Adrenal gland (tissue), 5 donors: ENCODE measurements at regions not wholly inside any gene's neighbourhood (a gene's known extent, or its start where the extent isn't known, plus 50 kb on each side); places are given as distances from the start of the nearest gene placed in this dataset.

Experiments used
- POLR2A ChIP-seq, 2 donors: fragments of 450-650 bp; IDR thresholded peaks; one replicate each; pipeline ENCODE4 v1.6.1; 2017; ENCODE audit warnings: antibody characterized with exemption in 2 of 2, mild to moderate bottlenecking in 2 of 2, moderate library complexity in 1 of 2
- TF ChIP-seq, protein P1 (sequence below), 6 experiments: fragments of 450-650 bp in 4 of 6; fragments of 200-600 bp in 2 of 6; sonication (generic) in 1 of 6; IDR thresholded peaks; 1 replicate in 5 of 6; 2 replicates in 1 of 6; pipeline versions ENCODE4 v1.5.1 to v1.8.0; 2016 to 2021; ENCODE audit warnings: antibody characterized with exemption in 6 of 6, mild to moderate bottlenecking in 2 of 6, moderate library complexity in 1 of 6
- donor health status: DM: no; HTN: no; CAD: no.

GRCh38 chr13:22090106-22090505 lies 419.2 kb downstream of the FGF9 start:
- TF ChIP-seq, protein P1, sequence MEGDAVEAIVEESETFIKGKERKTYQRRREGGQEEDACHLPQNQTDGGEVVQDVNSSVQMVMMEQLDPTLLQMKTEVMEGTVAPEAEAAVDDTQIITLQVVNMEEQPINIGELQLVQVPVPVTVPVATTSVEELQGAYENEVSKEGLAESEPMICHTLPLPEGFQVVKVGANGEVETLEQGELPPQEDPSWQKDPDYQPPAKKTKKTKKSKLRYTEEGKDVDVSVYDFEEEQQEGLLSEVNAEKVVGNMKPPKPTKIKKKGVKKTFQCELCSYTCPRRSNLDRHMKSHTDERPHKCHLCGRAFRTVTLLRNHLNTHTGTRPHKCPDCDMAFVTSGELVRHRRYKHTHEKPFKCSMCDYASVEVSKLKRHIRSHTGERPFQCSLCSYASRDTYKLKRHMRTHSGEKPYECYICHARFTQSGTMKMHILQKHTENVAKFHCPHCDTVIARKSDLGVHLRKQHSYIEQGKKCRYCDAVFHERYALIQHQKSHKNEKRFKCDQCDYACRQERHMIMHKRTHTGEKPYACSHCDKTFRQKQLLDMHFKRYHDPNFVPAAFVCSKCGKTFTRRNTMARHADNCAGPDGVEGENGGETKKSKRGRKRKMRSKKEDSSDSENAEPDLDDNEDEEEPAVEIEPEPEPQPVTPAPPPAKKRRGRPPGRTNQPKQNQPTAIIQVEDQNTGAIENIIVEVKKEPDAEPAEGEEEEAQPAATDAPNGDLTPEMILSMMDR (IDR thresholded peaks at IDR 0.05): no peak
- TF ChIP-seq POLR2A (IDR thresholded peaks at IDR 0.05): no peak
